MM.1S (cell line): ENCODE measurements at regions not wholly inside any gene's neighbourhood (a gene's known extent, or its start where the extent isn't known, plus 50 kb on each side); places are given as distances from the start of the nearest gene placed in this dataset.

Source experiments
- CTCF ChIP-seq: fragments of 300-600 bp; sonication (generic); IDR thresholded peaks from 2 replicates; pipeline ENCODE4 v1.5.1; 2016; ENCODE audit warnings: antibody characterized with exemption, low read length, mixed read lengths
- EZH2 ChIP-seq: fragments of 300-600 bp; sonication (generic); optimal IDR thresholded peaks from 2 replicates; pipeline ENCODE3; 2017; ENCODE audit warnings: low read depth, mild to moderate bottlenecking, antibody characterized with exemption, low read length, mixed read lengths
- EZH2phosphoT487 ChIP-seq: fragments of 300-600 bp; sonication (generic); IDR thresholded peaks from 2 replicates; pipeline ENCODE4 v1.6.1; 2018; ENCODE audit warnings: antibody characterized with exemption, low read length

DNA sequence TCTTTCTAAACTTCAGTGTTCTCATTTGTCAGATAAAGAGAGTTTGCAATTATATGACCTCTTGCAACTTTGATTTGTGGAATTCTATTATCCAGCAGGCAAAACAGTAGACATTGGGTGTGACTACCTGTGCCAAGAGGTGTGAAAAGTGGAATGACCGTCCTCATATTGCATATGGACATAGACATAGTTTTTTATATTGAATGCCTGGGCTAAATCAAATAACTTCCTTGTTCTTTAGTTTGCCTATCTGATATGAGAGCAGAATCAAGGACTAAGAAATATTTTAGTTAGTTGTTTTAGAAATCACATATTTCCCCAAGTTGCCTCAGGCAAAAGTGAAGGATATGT lies 117.7 kb upstream of the KLF8 start:
- TF ChIP-seq EZH2phosphoT487 (no peak), CTCF (no peak), EZH2 (no peak)
